ENCODE measurements at regions not wholly inside any gene's neighbourhood (a gene's known extent, or its start where the extent isn't known, plus 50 kb on each side); places are given as distances from the start of the nearest gene placed in this dataset.

DNA sequence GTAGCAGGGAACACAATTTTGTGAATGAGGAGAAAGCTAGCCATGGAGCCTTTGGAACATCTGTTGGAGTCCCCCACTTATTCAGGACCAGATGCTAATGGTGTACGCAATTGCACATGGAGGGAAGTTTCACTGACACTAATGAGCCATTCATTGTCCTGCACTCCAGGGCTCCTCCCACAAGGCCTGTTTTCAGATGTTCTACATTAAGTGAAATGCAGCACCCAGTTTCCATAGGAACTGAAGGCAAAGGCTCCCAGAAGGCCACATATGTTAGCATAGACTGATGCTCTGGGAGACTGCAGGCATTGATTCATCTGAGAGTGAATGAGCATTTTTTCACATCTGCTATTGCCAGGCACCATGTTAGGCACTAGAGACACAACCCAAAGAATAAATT, 399.5 kb downstream of the ETS1 start:
- DNase-seq (no peak), ATAC-seq (ENCODE audit: low read depth) (no peak)
- Histone ChIP-seq H3K4me3 (ENCODE audit: control extremely low read depth in 1 of 5, extremely low read depth in 1 of 5, insufficient read depth in 1 of 5, low read depth in 2 of 5, low read length in 4 of 5) (no peak overlapping the region), H3K27me3 (replicated peaks in 1 of 4; ENCODE audit: control extremely low read depth in 1 of 4, control insufficient read depth in 3 of 4, insufficient read depth in 4 of 4, low read length in 3 of 4) (no peaks in the 10 kb centered on the region), H3K9ac (ENCODE audit: low read length) (no peak overlapping the region), H2AFZ (ENCODE audit: insufficient read depth, low read depth, low read length, poor library complexity, severe bottlenecking) (no peak overlapping the region), H3K27ac (ENCODE audit: low read length in 2 of 2) (no peak overlapping the region), H3K79me2 (ENCODE audit: control insufficient read depth, insufficient read depth, low read length) (no peaks in the 10 kb centered on the region), H3K4me1 (ENCODE audit: control insufficient read depth in 2 of 2, insufficient read depth in 2 of 2, low read length in 2 of 2) (no peaks in the 10 kb centered on the region), H4K20me1 (ENCODE audit: control insufficient read depth, insufficient read depth, low read length, poor library complexity, severe bottlenecking) (no peaks in the 10 kb centered on the region), H3K9me3 (ENCODE audit: control extremely low read depth in 1 of 3, control insufficient read depth in 2 of 3, insufficient read depth in 1 of 3, low read length in 2 of 3) (peaks cover 0 to 6% (median 3%) of the 10 kb centered on the region in 3 donors), H3K4me2 (replicated peaks; ENCODE audit: low read depth, low read length, poor library complexity, severe bottlenecking) (no peak overlapping the region), H3K36me3 (replicated peaks in 1 of 2; ENCODE audit: control extremely low read depth in 1 of 2, control insufficient read depth in 1 of 2, extremely low read depth in 1 of 2, insufficient read depth in 2 of 2, low read length in 1 of 2) (no peaks in the 10 kb centered on the region)
- H3K9me3 Mint-ChIP-seq (ENCODE audit: insufficient read depth), result no peaks in the 10 kb centered on the region
- ChIA-PET POLR2A (no interaction called here), CTCF (interaction anchor here (0.7 to 1.2 kb wide), 2 partner anchors 445 to 768 kb away, joined by 3 read pairs; no protein-coding TSS in a partner anchor)
- no peaks in the 10 kb centered on the region for H3K4me1 Mint-ChIP-seq
- no peak overlapping the region for H3K27ac Mint-ChIP-seq
- peaks cover 3% of the 10 kb centered on the region for H3K27me3 Mint-ChIP-seq
- WGBS (ENCODE audit: insufficient coverage), result 100% methylated on average over 1 of the region's 1 CpG
- H3K4me3 Mint-ChIP-seq, result no peak overlapping the region
- intact Hi-C loops (cut with micrococcal nuclease), result no loop called here
- no peak for TF ChIP-seq EZH2 (IDR thresholded peaks at IDR 0.05; ENCODE audit: borderline replicate concordance, insufficient read depth, low read depth, low read length, poor library complexity, severe bottlenecking)
- TF ChIP-seq CTCF (IDR thresholded peaks at IDR 0.05), result no peak

DNA sequence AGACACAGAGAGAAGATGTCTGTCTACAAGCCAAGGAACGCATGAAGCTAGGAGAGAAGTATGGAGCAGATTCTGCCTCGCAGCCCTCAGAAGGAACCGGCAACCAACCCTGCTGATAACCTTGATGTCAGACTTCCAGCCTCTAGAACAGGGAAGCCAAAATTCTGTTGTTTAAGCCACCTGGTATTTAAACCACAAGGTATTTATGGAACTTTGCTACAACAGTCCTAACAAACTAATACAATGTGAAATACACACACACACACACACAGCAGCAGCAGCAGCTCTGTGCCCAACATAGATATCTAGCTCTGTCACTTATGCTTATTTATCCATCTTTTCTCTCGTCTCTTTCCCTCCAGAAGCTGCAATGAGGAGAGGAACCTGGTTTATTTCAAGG, 400.0 kb downstream of the ETS1 start:
- POLR2A ChIA-PET, result no interaction called here
- no peaks in the 10 kb centered on the region for H3K9me3 Mint-ChIP-seq (ENCODE audit: insufficient read depth)
- no peak overlapping the region for H3K27ac Mint-ChIP-seq
- Histone ChIP-seq H3K36me3 (replicated peaks in 1 of 2; ENCODE audit: control extremely low read depth in 1 of 2, control insufficient read depth in 1 of 2, extremely low read depth in 1 of 2, insufficient read depth in 2 of 2, low read length in 1 of 2) (no peaks in the 10 kb centered on the region), H3K79me2 (ENCODE audit: control insufficient read depth, insufficient read depth, low read length) (no peaks in the 10 kb centered on the region), H3K27me3 (replicated peaks in 1 of 4; ENCODE audit: control extremely low read depth in 1 of 4, control insufficient read depth in 3 of 4, insufficient read depth in 4 of 4, low read length in 3 of 4) (no peaks in the 10 kb centered on the region), H3K9me3 (ENCODE audit: control extremely low read depth in 1 of 3, control insufficient read depth in 2 of 3, insufficient read depth in 1 of 3, low read length in 2 of 3) (peaks cover 0 to 6% (median 3%) of the 10 kb centered on the region in 3 donors), H3K27ac (ENCODE audit: low read length in 2 of 2) (no peak overlapping the region), H3K4me3 (ENCODE audit: control extremely low read depth in 1 of 5, extremely low read depth in 1 of 5, insufficient read depth in 1 of 5, low read depth in 2 of 5, low read length in 4 of 5) (no peak overlapping the region), H3K9ac (ENCODE audit: low read length) (no peak overlapping the region), H2AFZ (ENCODE audit: insufficient read depth, low read depth, low read length, poor library complexity, severe bottlenecking) (no peak overlapping the region), H3K4me2 (replicated peaks; ENCODE audit: low read depth, low read length, poor library complexity, severe bottlenecking) (no peak overlapping the region), H4K20me1 (ENCODE audit: control insufficient read depth, insufficient read depth, low read length, poor library complexity, severe bottlenecking) (no peaks in the 10 kb centered on the region), H3K4me1 (ENCODE audit: control insufficient read depth in 2 of 2, insufficient read depth in 2 of 2, low read length in 2 of 2) (no peaks in the 10 kb centered on the region)
- DNase-seq (no peak), ATAC-seq (ENCODE audit: low read depth) (no peak)
- no peak overlapping the region for H3K4me3 Mint-ChIP-seq
- H3K4me1 Mint-ChIP-seq, result no peaks in the 10 kb centered on the region
- H3K27me3 Mint-ChIP-seq, result peaks cover 3% of the 10 kb centered on the region
- CTCF ChIA-PET, result interaction anchor here (1.2 kb wide), 1 partner anchor 445 kb away, joined by 3 read pairs; no protein-coding TSS in a partner anchor
- WGBS (ENCODE audit: insufficient coverage), result 61% methylated on average over 3 of the region's 4 CpGs
- no peak for TF ChIP-seq CTCF (IDR thresholded peaks at IDR 0.05)
- no peak for TF ChIP-seq EZH2 (IDR thresholded peaks at IDR 0.05; ENCODE audit: borderline replicate concordance, insufficient read depth, low read depth, low read length, poor library complexity, severe bottlenecking)
- intact Hi-C loops (cut with micrococcal nuclease), result no loop called here

All from B cell (primary cell).